ENCODE measurements at regions not wholly inside any gene's neighbourhood (a gene's known extent, or its start where the extent isn't known, plus 50 kb on each side); places are given as distances from the start of the nearest gene placed in this dataset.
"Not testable (repeated sequence)": the region's sequence is repeated elsewhere in the genome, so short reads cannot be mapped to it uniquely, and the experiment has no call there.

DNA sequence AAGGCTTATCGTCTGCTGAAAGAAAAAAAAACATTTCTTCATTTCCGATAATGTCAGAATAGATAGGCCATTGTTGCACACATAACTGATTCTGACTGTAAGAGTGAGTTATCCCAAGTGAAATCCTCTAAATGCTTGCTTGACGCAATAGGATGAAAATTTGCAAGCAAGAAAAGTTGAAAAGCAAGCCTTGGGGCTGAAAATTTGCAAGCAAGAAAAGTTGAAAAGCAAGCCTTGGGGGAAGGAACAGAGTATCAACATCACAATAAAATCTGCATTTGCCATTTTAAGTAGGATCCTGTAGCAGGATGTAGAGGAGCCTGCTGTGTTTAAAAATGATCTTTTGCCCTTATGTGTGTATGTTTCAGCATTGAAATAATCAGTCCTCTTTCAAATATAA, 424.4 kb downstream of the KCNJ18 start:
- TF ChIP-seq, protein P1, sequence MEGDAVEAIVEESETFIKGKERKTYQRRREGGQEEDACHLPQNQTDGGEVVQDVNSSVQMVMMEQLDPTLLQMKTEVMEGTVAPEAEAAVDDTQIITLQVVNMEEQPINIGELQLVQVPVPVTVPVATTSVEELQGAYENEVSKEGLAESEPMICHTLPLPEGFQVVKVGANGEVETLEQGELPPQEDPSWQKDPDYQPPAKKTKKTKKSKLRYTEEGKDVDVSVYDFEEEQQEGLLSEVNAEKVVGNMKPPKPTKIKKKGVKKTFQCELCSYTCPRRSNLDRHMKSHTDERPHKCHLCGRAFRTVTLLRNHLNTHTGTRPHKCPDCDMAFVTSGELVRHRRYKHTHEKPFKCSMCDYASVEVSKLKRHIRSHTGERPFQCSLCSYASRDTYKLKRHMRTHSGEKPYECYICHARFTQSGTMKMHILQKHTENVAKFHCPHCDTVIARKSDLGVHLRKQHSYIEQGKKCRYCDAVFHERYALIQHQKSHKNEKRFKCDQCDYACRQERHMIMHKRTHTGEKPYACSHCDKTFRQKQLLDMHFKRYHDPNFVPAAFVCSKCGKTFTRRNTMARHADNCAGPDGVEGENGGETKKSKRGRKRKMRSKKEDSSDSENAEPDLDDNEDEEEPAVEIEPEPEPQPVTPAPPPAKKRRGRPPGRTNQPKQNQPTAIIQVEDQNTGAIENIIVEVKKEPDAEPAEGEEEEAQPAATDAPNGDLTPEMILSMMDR (IDR thresholded peaks at IDR 0.05), result not testable (repeated sequence)
- not testable (repeated sequence) for TF ChIP-seq RFX5 (IDR thresholded peaks at IDR 0.05); POLR2A (IDR thresholded peaks at IDR 0.05; ENCODE audit: low read length); RAD21 (conservative IDR thresholded peaks at IDR 0.05 in 1 of 2, IDR thresholded peaks at IDR 0.05 in 1 of 2); PHF8 (IDR thresholded peaks at IDR 0.05; ENCODE audit: borderline replicate concordance, low read depth); KDM5A (IDR thresholded peaks at IDR 0.05); MYC (IDR thresholded peaks at IDR 0.05; ENCODE audit: borderline replicate concordance, low read length); ZFP36 (IDR thresholded peaks at IDR 0.05; ENCODE audit: borderline replicate concordance, partially characterized antibody); EP300 (IDR thresholded peaks at IDR 0.05); CHD4 (IDR thresholded peaks at IDR 0.05; ENCODE audit: borderline replicate concordance)
- TF ChIP-seq, protein P2, sequence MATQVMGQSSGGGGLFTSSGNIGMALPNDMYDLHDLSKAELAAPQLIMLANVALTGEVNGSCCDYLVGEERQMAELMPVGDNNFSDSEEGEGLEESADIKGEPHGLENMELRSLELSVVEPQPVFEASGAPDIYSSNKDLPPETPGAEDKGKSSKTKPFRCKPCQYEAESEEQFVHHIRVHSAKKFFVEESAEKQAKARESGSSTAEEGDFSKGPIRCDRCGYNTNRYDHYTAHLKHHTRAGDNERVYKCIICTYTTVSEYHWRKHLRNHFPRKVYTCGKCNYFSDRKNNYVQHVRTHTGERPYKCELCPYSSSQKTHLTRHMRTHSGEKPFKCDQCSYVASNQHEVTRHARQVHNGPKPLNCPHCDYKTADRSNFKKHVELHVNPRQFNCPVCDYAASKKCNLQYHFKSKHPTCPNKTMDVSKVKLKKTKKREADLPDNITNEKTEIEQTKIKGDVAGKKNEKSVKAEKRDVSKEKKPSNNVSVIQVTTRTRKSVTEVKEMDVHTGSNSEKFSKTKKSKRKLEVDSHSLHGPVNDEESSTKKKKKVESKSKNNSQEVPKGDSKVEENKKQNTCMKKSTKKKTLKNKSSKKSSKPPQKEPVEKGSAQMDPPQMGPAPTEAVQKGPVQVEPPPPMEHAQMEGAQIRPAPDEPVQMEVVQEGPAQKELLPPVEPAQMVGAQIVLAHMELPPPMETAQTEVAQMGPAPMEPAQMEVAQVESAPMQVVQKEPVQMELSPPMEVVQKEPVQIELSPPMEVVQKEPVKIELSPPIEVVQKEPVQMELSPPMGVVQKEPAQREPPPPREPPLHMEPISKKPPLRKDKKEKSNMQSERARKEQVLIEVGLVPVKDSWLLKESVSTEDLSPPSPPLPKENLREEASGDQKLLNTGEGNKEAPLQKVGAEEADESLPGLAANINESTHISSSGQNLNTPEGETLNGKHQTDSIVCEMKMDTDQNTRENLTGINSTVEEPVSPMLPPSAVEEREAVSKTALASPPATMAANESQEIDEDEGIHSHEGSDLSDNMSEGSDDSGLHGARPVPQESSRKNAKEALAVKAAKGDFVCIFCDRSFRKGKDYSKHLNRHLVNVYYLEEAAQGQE (IDR thresholded peaks at IDR 0.05), result not testable (repeated sequence)
